ENCODE measurements at regions not wholly inside any gene's neighbourhood (a gene's known extent, or its start where the extent isn't known, plus 50 kb on each side); places are given as distances from the start of the nearest gene placed in this dataset.
A peak's percentile ranks its signal among the peaks of the same experiment; 100 is the strongest.
"Not testable (repeated sequence)": the region's sequence is repeated elsewhere in the genome, so short reads cannot be mapped to it uniquely, and the experiment has no call there.

GRCh38 chr7:110204527-110204926 lies 886.4 kb upstream of the LRRN3 start:
- DNase-seq = no peak

DNA sequence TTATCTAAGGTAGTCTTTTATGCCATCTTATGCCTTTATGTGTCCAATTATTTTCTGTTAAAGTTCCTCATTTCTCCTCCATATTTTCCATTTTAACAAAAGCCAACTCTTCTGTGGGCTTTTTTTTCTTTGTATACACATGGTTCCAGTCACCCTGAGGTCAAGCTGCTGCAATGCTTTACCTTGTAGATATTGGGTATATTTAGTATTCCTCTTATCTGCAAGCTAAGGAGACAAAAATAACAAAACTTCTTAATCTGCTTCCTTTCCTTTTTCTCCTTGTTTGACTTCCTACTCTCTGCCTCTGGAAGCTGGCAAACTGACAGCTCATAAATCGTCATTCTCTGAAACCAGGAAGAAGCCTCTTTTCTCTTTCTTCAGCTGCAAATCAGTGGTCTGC lies 885.0 kb upstream of the LRRN3 start:
- no peak for DNase-seq

GRCh38 chr7:110209884-110210283 lies 881.0 kb upstream of the LRRN3 start:
- DNase-seq = no peak

GRCh38 chr7:110210941-110211608 lies 879.9 kb upstream of the LRRN3 start:
- DNase-seq = no peak

DNA sequence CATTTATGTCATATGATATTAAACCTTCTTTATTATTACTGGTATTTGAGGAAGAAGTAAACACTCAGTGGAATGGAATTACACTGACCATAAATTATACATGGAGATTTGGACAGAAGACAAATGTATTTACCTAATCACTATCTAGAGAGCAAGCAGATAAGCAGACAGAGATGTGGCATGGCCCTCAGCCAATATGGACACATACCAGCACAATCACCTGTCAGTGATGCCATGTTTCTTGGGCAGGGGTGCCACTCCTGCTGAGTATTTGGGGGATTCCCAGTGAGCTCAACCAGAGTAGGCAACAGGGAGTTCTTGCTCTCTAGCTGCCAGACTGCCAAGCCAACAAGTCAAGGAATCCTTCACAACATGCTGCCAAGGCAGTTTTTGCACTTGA lies 866.3 kb upstream of the LRRN3 start:
- DNase-seq = no peak

GRCh38 chr7:110246118-110246517 lies 844.8 kb upstream of the LRRN3 start:
- DNase-seq = no peak

DNA sequence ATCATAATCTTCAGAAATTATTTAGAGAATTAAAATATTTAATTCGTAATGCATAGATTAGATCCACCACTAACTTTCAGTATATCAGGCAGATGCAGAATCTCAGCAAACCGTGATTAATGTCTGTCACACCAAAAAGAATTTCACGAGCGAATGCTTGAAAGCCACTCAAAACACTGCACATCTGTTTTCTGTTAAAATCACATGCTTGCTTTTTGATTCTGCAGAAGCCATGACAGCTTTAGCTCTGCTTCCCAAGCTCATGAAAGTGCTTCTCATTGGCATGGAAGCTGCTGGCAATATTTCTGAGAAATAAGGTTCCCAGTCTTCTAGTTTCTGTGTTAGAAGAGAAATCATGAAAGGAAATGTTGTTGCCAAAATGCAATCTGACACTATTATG lies 837.8 kb upstream of the LRRN3 start:
- no peak for DNase-seq

GRCh38 chr7:110257673-110258072 lies 833.3 kb upstream of the LRRN3 start:
- no peak for DNase-seq

DNA sequence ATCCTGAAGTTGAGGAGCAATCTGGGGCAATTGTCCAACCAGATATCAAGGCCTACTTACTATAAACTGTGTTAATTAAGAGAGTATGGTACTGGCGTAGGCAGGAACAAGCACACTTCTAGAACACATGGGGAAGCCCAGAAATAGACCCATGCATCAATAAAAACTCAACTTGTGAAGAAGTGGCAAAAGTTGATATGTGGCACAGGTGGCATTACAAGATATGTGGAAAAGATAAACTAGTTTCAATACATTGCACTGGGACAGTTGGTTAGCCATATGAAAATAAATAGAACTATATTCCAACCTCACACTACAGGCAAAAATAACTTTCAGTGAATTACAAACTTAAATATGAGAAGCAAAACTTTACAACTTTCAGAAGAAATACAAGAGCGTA lies 828.7 kb upstream of the LRRN3 start:
- DNase-seq = no peak

DNA sequence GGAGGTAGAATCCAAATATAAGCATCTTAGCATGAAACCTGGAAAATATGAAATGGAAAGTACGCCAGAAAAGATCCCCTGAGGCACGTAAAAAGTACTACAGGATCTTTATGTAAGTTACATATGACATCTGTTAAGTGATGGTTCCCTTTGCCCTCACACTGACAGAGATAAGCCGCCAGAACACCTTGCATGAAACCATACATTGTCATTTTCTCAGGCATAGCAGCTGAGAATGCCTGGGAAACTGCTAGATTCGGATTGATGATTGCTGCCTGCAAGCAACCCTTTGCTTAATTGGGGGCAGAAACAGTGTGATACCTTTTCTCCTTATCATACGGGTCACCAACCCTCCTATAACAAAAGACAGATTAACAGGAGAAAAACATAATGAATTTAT lies 826.6 kb upstream of the LRRN3 start:
- no peak for DNase-seq

GRCh38 chr7:110281362-110281761 lies 809.6 kb upstream of the LRRN3 start:
- DNase-seq = no peak

DNA sequence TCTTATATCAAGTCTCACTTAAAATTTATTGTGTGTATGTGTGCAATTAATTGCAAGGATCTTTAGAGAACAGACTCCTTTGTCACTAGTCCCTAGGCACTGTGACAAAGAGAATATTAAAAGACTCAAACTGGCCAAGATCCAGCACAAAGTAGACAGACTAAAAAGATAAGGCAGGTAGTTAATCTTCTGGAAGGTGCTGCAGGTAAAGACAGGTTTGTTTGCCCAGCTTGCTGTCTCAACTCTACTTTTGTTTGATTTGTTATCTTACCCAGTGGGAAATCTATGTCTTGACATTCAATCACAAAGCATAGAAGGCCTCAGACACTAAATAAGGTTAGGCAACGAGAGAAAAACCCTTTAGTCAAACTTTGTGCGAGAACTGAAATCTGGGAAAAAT lies 807.9 kb upstream of the LRRN3 start:
- DNase-seq = peak; percentile 62

DNA sequence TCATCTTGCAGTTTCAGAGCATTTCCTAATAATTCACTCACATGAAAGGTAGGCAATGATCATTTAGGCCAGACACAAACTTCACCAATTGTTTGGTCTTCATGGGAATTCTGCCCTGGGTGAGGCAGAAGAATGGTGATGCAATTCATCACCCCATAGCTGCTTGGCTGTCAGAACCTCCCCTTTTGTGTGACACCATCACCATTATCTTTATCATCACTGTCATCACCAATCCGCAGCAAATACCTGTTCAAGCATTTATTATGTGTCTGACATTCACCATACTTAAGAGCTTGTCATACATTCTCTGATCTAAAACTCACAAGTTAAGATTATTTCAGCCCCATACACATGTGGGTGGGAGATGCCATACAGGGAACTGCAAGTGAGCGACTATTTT lies 799.5 kb upstream of the LRRN3 start:
- DNase-seq = no peak

GRCh38 chr7:110296321-110296720 lies 794.6 kb upstream of the LRRN3 start:
- DNase-seq = no peak

- DNase-seq = no peak
Observed at GRCh38 chr7:110307776-110308175, 783.2 kb upstream of the LRRN3 start.

DNA sequence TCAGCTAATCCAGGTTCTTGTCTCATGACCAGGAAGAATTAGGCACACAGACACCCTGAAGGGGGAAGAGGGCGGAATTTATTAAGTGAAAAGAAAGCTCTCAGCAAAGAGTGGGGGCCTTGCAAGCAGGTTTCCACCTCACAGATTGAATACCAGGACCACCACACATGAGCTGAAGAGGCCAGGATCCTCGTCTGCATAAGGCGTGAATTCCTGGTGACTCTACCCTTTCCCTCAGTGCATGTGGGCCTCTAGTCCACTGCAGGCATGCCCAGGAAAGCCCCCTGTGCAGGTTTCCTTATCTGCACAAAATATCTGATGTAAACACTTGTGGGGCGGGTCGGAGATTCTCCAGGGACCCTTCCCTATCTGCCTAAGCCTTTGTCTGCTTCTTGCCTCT lies 782.1 kb upstream of the LRRN3 start:
- DNase-seq = no peak

DNA sequence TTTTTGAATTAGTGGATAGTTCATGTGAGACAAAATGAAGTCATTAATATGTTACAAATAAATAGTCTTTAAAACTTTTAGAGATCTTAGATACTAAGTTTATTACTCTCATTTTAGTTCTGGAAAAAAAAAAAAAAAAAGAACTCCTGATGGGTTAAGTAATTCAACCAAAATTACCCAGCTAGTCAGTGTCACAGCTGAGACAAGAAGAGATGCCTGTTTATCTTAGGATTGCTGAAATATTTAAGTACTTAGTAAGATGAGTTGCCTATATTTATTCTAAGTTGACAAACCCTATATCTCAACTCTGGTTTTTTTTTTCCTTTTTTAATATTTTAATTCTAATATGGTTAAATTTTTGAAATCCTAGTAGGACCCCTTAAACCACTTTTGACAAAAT lies 781.0 kb upstream of the LRRN3 start:
- DNase-seq = no peak

- no peak for DNase-seq
Observed at GRCh38 chr7:110311556-110311955, 779.4 kb upstream of the LRRN3 start.

GRCh38 chr7:110317541-110318265 lies 773.2 kb upstream of the LRRN3 start:
- no peak for DNase-seq

- not testable (repeated sequence) for DNase-seq
Observed at GRCh38 chr7:110320285-110320684, 770.6 kb upstream of the LRRN3 start.

DNA sequence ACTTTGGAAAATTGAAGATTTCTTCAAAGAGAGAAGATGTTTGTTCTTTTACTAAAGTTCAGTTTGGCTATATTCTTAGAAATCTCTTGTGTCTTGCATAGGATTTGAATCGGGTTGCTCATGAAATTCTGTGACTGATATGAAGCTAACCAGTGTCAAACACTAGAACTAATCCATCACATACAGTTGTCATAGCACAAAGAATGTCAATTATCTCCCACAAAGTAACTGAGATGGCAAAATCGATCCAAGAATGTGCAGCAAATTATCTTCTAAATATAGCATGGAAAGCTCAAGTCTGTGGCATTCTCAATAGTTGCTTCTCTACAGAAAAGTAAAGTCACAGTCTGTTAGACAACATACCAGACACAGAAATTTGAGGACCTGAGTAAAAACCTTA lies 768.1 kb upstream of the LRRN3 start:
- DNase-seq = no peak

DNA sequence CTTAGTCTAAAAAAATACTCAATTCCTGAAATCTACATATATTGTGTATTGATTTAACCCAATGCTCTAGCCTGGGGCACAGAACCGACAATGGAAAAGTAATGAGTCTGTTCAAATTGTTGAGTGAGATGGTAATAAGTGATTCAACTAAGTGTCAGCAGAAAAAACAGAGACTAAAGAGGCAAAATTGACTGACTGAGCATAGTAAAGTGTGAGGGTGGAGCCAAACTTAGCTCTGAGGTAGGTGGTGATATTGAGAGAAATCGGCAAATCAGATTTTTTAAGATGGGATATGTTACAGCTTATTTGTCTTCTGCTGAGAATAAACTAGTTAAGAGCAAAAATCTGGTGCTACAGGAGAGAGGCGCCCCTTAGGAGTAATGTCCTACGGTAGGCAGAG lies 764.0 kb upstream of the LRRN3 start:
- no peak for DNase-seq

DNA sequence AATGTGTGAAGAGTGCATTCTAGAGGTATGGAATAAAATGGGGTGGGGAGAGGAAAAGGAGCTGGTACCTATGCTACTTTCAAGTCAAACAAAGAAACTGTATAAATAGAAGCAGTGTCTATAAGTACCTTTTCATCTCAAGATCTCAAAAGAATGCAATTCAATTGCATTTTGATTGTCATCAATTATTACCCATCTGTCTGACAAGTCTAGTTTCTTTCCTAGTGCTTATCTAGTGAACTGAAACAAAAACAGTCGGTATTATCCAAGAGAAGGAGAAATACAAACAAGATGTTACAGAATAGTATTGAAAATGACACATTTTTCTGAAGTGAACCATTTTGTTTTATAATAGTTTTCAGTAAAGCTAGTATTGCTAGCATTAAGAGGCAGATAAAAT lies 754.5 kb upstream of the LRRN3 start:
- no peak for DNase-seq

- DNase-seq = no peak
Observed at GRCh38 chr7:110337646-110338045, 753.3 kb upstream of the LRRN3 start.

DNA sequence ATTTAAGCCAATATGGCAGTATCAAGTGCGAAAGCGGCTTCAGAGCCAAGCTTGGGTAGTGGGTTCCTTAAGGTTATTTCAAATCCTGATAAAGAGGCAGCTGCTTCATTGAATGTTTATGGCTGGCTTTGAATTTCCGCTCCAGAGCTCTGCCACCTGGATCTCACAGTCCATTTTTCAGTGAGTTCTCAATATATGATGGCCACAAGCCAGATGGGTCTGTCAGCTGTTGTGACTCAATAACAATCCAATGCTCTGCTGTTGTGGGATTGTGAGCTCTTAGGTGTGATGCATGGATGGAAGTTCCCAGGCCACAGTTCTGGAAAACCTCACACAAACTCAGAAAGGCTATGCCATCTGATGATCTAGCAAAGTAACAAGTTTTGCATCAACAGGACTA lies 743.8 kb upstream of the LRRN3 start:
- DNase-seq = peak; percentile 51
